MM.1S (cell line): ENCODE measurements at regions not wholly inside any gene's neighbourhood (a gene's known extent, or its start where the extent isn't known, plus 50 kb on each side); places are given as distances from the start of the nearest gene placed in this dataset.

Source experiments
- DNase-seq: peaks from one replicate; pipeline ENCODE4 v3.0.0-alpha.2; 2015
- H2AFZ ChIP-seq: fragments of 300-600 bp; sonication (generic); 2 replicates; pipeline ENCODE4 v1.6.0; 2016; ENCODE audit warnings: antibody characterized with exemption, low read length
- H3F3A ChIP-seq: fragments of 300-600 bp; sonication (generic); 2 replicates; pipeline ENCODE4 v1.6.1; 2016; ENCODE audit warnings: mild to moderate bottlenecking, antibody characterized with exemption, low read length, moderate library complexity, mixed read lengths; ENCODE audit not compliant: insufficient read depth
- H3K27ac ChIP-seq: fragments of 300-600 bp; sonication (generic); 2 replicates; pipeline ENCODE4 v1.5.1; 2016; ENCODE audit warnings: mild to moderate bottlenecking, low read length
- H3K27me3 ChIP-seq: fragments of 300-600 bp; sonication (generic); replicated peaks from 2 replicates; pipeline ENCODE4 v1.6.0; 2016; ENCODE audit warnings: low read length; ENCODE audit not compliant: insufficient read depth
- H3K36me3 ChIP-seq: fragments of 300-600 bp; sonication (generic); replicated peaks from 2 replicates; pipeline ENCODE4 v1.6.1; 2016; ENCODE audit warnings: mild to moderate bottlenecking, low read length, mixed read lengths; ENCODE audit not compliant: insufficient read depth
- H3K4me1 ChIP-seq: fragments of 300-600 bp; sonication (generic); 2 replicates; pipeline ENCODE4 v1.6.1; 2016; ENCODE audit warnings: low read length, mixed read lengths
- H3K4me2 ChIP-seq: fragments of 300-600 bp; sonication (generic); 2 replicates; pipeline ENCODE4 v1.6.0; 2016; ENCODE audit warnings: low read depth, low read length
- H3K4me3 ChIP-seq: fragments of 300-600 bp; sonication (generic); 2 replicates; pipeline ENCODE4 v1.5.1; 2016; ENCODE audit warnings: low read length, mixed read lengths
- H3K79me2 ChIP-seq: fragments of 300-600 bp; sonication (generic); 2 replicates; pipeline ENCODE4 v1.6.1; 2016; ENCODE audit warnings: mixed run types, low read length, mixed read lengths
- H3K9ac ChIP-seq: fragments of 300-600 bp; sonication (generic); 2 replicates; pipeline ENCODE4 v1.6.1; 2016; ENCODE audit warnings: low read length, mixed read lengths
- H3K9me2 ChIP-seq: fragments of 300-600 bp; sonication (generic); replicated peaks from 2 replicates; pipeline ENCODE4 v1.6.1; 2016; ENCODE audit warnings: mild to moderate bottlenecking, low read length, mixed read lengths; ENCODE audit not compliant: insufficient read depth
- H3K9me3 ChIP-seq: fragments of 300-600 bp; sonication (generic); replicated peaks from 2 replicates; pipeline ENCODE4 v1.6.1; 2016; ENCODE audit warnings: mild to moderate bottlenecking, low read length, mixed read lengths; ENCODE audit not compliant: insufficient read depth
- H4K20me1 ChIP-seq: fragments of 300-600 bp; sonication (generic); 2 replicates; pipeline ENCODE4 v1.6.1; 2016; ENCODE audit warnings: mild to moderate bottlenecking, low read length, moderate library complexity, mixed read lengths; ENCODE audit not compliant: insufficient read depth
- EZH2 ChIP-seq: fragments of 300-600 bp; sonication (generic); optimal IDR thresholded peaks from 2 replicates; pipeline ENCODE3; 2017; ENCODE audit warnings: low read depth, mild to moderate bottlenecking, antibody characterized with exemption, low read length, mixed read lengths
- EZH2phosphoT487 ChIP-seq: fragments of 300-600 bp; sonication (generic); IDR thresholded peaks from 2 replicates; pipeline ENCODE4 v1.6.1; 2018; ENCODE audit warnings: antibody characterized with exemption, low read length
- TF ChIP-seq, protein P1 (sequence below): fragments of 300-600 bp; sonication (generic); IDR thresholded peaks from 2 replicates; pipeline ENCODE4 v1.5.1; 2016; ENCODE audit warnings: antibody characterized with exemption, low read length, mixed read lengths

DNA sequence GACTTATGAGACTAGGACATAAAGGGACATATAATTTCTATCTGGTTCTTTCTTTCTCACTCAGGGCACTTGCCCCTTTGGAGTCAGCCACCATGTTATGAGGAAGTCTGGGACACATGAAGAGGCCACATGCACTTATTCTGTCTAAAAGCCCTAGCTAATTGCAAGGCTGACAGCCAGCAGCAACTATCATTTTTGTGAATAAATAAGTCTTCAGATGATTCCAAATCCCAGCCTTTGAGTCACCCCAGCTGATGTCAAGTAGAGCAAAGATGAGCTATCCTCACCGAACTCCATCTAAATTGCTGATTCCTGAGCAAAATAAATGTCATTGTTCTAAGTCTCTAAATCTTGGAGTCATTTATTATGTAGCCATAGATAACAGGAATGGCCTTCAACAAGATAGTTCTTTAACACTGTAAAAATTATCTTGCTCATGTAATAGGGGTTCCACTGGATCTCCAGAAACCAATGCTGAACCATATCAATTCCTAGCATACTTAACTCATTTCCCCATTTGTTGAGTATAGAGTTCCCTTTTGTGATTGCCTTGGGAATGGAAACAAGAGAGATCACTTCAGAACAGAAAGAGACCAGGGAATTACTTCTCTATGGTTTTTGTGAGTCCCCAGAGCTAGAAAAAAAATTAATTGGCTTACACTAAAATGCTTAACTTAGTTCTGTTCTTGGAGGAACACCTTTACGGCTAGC lies 50.6 kb upstream of the FN1 start:
- H3K9me2 ChIP-seq, result no peaks in the 10 kb centered on the region
- no peak for DNase-seq
- no peaks in the 10 kb centered on the region for H4K20me1 ChIP-seq
- no peak overlapping the region for H3K4me2 ChIP-seq
- no peaks in the 10 kb centered on the region for H3F3A ChIP-seq
- H3K27me3 ChIP-seq, result no peaks in the 10 kb centered on the region
- no peaks in the 10 kb centered on the region for H3K4me1 ChIP-seq
- no peak overlapping the region for H3K4me3 ChIP-seq
- H3K9me3 ChIP-seq, result no peaks in the 10 kb centered on the region
- no peak overlapping the region for H3K27ac ChIP-seq
- TF ChIP-seq EZH2phosphoT487 (no peak), EZH2 (no peak)
- TF ChIP-seq, protein P1, sequence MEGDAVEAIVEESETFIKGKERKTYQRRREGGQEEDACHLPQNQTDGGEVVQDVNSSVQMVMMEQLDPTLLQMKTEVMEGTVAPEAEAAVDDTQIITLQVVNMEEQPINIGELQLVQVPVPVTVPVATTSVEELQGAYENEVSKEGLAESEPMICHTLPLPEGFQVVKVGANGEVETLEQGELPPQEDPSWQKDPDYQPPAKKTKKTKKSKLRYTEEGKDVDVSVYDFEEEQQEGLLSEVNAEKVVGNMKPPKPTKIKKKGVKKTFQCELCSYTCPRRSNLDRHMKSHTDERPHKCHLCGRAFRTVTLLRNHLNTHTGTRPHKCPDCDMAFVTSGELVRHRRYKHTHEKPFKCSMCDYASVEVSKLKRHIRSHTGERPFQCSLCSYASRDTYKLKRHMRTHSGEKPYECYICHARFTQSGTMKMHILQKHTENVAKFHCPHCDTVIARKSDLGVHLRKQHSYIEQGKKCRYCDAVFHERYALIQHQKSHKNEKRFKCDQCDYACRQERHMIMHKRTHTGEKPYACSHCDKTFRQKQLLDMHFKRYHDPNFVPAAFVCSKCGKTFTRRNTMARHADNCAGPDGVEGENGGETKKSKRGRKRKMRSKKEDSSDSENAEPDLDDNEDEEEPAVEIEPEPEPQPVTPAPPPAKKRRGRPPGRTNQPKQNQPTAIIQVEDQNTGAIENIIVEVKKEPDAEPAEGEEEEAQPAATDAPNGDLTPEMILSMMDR, result no peak
- H3K79me2 ChIP-seq, result no peaks in the 10 kb centered on the region
- H2AFZ ChIP-seq, result no peak overlapping the region
- no peak overlapping the region for H3K9ac ChIP-seq
- no peaks in the 10 kb centered on the region for H3K36me3 ChIP-seq
